ENCODE measurements at regions not wholly inside any gene's neighbourhood (a gene's known extent, or its start where the extent isn't known, plus 50 kb on each side); places are given as distances from the start of the nearest gene placed in this dataset.

DNA sequence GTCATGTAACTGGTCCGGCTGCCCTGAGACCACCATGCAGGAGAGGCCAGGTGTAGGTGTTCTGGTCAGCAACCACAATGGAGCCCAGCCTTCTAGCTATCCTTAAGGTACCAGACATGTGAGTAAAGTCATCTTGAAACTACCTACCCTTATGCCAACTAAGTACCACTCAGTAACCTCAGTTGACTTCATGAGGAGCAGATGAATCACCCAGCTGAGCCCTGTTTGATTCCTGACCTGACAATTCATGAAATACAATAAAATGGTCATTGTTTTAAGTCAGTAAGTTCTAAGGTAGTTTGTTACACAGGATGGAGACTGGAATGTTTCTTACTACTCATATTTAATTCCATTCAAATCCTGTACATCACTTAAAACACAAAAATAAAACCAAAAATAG, 113.1 kb upstream of the LMO4 start:
- TF ChIP-seq RAD21 (IDR thresholded peaks at IDR 0.05; ENCODE audit: low read depth) (no peak), TEAD4 (IDR thresholded peaks at IDR 0.05) (no peak), FOXM1 (IDR thresholded peaks at IDR 0.05; ENCODE audit: borderline replicate concordance, low read depth) (no peak)
- TF ChIP-seq, protein P1, sequence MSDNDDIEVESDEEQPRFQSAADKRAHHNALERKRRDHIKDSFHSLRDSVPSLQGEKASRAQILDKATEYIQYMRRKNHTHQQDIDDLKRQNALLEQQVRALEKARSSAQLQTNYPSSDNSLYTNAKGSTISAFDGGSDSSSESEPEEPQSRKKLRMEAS (IDR thresholded peaks at IDR 0.05): no peak
